Suppressor macrophage (primary cell): ENCODE measurements at regions not wholly inside any gene's neighbourhood (a gene's known extent, or its start where the extent isn't known, plus 50 kb on each side); places are given as distances from the start of the nearest gene placed in this dataset.

Experiments used
- DNase-seq, 4 experiments: peaks; one replicate each; pipeline ENCODE4 v3.0.0-alpha.2; 2020 to 2022

GRCh38 chr12:88251798-88252197, 109.7 kb downstream of the TMTC3 start:
- DNase-seq: no peak

GRCh38 chr12:88253371-88253978, 111.4 kb downstream of the TMTC3 start:
- DNase-seq: no peak

GRCh38 chr12:88255224-88255623, 113.1 kb downstream of the TMTC3 start:
- DNase-seq: no peak

- DNase-seq: no peak
Observed at GRCh38 chr12:88255847-88256246, 113.7 kb downstream of the TMTC3 start.

- no peak for DNase-seq
Observed at GRCh38 chr12:88258396-88258795, 116.3 kb downstream of the TMTC3 start.

- no peak for DNase-seq
Observed at GRCh38 chr12:88266806-88267360, 124.8 kb downstream of the TMTC3 start.

- DNase-seq: no peak
Observed at GRCh38 chr12:88267630-88268029, 125.5 kb downstream of the TMTC3 start.

- no peak for DNase-seq
Observed at GRCh38 chr12:88272456-88272855, 130.3 kb downstream of the TMTC3 start.

GRCh38 chr12:88273450-88273849, 131.3 kb downstream of the TMTC3 start:
- no peak for DNase-seq

- DNase-seq: no peak
Observed at GRCh38 chr12:88273875-88274274, 131.8 kb downstream of the TMTC3 start.

- no peak for DNase-seq
Observed at GRCh38 chr12:88291498-88292131, 149.5 kb downstream of the TMTC3 start.

- no peak for DNase-seq
Observed at GRCh38 chr12:88298014-88298682, 156.0 kb downstream of the TMTC3 start.

- peak in 3 of 4 experiments; percentile 6 to 31 (median 21) for DNase-seq
Observed at GRCh38 chr12:88298761-88299242, 156.7 kb downstream of the TMTC3 start.

GRCh38 chr12:88299567-88300101, 157.5 kb downstream of the TMTC3 start:
- peak; percentile 25 to 64 (median 39) for DNase-seq

- no peak for DNase-seq
Observed at GRCh38 chr12:88300931-88301330, 158.8 kb downstream of the TMTC3 start.

- no peak for DNase-seq
Observed at GRCh38 chr12:88303335-88303734, 161.2 kb downstream of the TMTC3 start.

GRCh38 chr12:88305254-88305890, 163.3 kb downstream of the TMTC3 start:
- no peak for DNase-seq

GRCh38 chr12:88306471-88307069, 164.5 kb downstream of the TMTC3 start:
- DNase-seq: no peak

- no peak for DNase-seq
Observed at GRCh38 chr12:88307961-88308360, 165.9 kb downstream of the TMTC3 start.

- DNase-seq: no peak
Observed at GRCh38 chr12:88308825-88309224, 166.7 kb downstream of the TMTC3 start.

GRCh38 chr12:88309546-88309945, 167.4 kb downstream of the TMTC3 start:
- no peak for DNase-seq

GRCh38 chr12:88310069-88310468, 168.0 kb downstream of the TMTC3 start:
- DNase-seq: no peak
